GM21529 (cell line): ENCODE measurements at regions not wholly inside any gene's neighbourhood (a gene's known extent, or its start where the extent isn't known, plus 50 kb on each side); places are given as distances from the start of the nearest gene placed in this dataset.

Experiments
- ATAC-seq: cut with Tn5 transposase; IDR thresholded peaks from one replicate; pipeline ENCODE4 v1.9.1; 2021; ENCODE audit not compliant: unreplicated experiment

DNA sequence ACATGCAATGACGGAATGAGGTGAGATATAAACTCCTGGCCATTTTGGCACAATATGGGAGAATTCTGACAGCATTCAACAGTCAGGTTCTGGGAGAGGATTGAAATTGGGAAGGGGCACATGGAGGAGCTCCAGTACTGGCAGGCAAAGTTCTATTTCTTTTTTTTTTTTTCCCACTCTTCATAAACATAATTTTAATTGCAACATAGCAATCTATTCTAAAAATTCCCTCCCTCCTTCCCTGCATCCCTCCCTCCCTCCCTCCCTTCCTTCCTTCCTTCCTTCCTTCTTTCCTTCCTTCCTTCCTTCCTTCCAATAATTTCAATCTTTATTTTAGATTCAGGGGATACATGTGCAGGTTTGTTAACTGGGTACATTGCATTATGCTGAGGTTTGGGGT lies 93.2 kb downstream of the PTCSC3 start:
- no peak for ATAC-seq

DNA sequence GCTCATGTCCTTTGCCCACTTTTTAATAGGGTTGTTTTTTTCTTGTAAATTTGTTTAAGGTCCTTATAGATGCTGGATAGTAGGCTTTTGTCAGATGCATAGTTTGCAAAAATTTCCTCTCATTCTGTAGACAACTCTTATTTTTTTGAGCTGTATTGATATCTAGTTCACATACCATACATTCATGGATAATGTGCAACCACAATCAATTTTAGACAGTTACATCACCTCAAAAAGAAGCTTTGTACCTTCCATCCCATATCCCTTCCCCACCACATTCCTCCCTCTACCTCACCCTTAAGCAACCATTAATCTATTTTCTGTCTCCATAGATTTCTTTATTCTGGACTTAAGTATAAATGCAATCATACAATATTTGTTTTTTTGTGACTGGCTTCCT lies 98.4 kb downstream of the PTCSC3 start:
- ATAC-seq: no peak

DNA sequence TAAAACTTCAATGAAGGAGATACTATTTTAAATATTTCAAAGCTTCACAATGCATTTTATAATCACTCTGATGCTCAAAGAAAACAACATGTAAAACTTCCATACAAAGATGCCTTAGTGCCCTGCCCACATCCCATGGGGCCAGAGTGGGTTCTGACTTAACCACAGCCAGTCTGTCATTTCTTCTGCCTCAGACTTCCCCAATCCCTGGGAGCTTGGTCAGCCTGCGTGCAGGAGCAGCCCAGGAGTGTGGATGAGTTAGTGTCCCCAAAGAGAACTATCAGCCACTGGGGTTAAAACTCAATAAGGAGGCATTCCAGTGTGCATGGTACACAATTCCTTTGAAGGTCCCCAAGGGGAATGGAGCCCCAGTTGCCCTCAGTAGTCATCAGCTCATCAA lies 100.3 kb downstream of the PTCSC3 start:
- ATAC-seq: no peak

DNA sequence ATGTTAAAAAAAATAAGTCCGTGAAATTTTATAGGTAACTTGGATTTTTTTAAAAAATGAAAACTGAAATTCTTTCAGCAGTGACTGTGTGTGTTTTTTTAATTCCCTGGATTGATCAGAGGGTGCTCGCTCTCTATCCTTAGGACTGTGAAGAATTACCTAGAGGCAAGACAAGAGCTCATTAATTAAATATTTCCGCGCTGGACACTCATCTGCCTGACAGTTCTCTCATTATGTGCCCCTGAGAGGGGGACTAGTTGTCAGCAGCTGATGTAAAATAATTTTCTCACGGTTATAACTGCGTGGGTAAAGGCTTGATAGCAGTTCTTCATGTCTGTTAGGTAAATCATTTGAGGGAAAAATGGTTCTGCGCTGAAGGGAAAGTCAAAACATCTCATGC lies 101.3 kb downstream of the PTCSC3 start:
- ATAC-seq: no peak

DNA sequence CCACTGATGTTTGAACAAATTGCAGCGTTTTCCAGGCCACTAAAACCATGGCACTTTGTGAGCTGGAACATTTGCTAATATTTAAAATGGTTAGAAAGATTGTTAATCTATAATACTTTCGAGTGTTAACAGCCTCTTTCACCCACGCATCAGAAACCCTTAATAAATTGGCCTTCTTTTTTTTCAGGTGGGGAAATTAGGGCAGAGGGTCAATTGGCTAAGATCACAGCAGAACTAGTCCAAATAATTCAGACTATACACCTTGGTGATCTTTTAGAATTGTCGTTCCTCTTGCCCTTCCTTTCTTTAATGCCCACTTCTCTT lies 105.8 kb downstream of the PTCSC3 start:
- ATAC-seq: no peak

DNA sequence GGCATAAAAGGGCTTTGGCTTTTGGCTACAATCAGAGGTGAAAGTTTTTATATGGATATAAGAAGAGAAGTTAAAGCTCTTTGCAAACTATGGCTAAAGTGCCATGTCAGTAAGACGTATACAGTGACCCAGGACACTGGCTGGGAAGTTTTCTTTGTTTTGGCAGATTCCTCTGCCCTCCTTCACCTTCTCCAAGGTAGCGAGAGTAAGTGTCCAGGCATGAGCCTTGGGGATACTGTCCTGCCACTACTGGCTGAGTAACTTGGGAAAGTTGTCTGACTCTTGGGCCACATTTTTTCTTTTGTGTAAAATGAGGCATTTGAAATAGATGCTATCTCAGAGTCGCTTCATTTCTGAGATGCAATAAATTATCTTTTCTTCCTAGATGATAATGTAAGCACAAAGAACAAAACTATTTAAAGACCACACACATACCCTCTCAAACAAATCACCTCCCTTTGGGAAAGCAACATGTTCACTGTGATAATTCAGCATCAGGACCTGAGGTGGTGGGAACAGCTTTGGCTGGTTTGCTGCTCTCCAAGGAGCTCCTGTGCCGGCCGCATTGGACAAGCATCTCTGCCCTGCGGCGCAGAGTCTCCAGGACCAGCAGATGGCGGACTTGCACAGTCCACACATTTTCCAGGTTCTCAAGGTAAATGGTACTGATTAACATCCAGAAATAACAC lies 106.3 kb downstream of the PTCSC3 start:
- no peak for ATAC-seq

DNA sequence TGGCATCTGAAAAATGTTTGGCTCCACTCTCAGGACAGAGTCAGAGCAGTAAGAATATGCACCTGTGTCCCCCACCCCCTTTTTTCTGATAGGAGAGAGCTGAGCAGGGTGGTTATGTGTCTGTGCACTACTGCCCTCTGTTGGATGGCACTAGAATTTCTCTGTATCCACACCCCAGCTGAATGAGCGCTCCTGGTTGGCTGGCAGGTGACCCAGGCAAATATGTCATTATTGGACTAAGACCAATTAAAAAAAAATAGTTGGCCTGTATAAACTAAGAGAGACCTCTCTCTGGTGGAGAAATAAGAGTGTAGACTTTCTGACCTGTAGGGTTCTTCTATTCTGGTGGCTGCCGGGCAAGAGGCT lies 107.0 kb downstream of the PTCSC3 start:
- peak; percentile 55 for ATAC-seq

DNA sequence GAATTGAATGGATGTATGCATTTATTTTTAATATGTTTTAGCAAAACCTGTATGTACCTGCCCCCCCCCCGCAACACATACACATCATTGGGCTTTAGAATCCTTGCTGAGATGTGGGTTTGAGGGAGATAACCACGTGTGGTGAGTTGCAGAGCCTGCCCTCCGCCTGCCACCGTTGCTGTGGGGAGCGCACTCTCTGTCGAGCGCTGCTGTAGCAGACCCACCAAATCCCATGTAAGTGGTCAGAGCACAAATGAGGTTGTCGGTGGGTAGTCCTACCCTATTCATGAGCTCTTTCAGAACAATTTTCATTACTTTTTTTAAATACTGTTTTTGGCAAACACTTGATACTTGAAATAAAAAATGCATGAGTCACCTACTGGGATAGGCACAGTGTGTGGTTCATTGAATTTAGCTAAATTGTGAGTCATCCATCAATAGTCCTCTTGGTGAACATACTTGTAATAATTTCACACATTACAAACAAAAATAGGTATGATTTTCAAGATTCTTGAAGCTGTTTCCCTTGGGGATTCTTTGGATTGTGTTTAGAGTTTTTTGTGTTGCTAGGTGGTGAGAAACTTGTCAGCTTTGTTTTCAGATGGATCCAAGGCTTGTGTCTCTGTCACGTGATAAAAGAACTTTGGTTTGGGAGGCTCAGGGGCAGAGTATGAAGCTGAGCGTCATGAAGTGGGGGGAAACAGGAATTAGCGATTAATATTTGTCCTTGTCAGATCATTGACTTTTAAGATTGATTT lies 107.6 kb downstream of the PTCSC3 start:
- ATAC-seq: no peak

DNA sequence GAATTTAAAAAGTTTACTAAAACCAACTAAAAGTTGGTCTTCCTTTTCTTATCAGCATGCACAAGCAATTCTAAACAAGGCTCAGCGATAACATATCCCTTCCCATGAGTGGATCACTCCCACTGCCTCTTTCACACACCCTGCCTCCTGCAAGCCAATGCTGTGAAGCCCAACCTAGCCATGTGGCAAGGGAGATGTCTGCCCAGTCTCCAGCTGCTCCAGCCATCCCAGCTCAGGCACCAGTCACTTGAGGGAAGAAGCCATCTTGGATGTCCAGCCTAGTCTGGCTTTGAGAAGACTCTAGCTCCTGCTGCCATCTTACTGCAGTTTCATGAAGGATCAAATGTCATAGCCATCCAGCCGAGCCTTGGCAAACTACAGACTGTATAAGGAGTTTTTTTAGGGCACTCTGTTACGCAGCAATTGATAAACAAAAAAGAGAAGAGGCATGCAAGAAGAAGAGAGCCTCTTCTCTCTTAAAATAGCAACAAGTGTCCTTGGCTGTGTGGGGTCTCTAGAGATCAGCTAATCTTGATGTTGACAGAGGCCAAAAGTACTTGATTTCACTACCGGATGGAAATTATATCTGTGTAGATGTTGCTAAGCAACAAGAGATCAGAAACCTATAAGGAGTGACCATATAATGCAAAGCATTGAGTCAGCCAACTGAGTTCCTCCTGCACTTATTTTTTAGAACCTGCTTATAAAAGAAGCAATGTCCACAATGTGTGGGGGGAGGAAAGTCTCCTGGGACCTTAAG lies 108.9 kb downstream of the PTCSC3 start:
- peak; percentile 50 for ATAC-seq

DNA sequence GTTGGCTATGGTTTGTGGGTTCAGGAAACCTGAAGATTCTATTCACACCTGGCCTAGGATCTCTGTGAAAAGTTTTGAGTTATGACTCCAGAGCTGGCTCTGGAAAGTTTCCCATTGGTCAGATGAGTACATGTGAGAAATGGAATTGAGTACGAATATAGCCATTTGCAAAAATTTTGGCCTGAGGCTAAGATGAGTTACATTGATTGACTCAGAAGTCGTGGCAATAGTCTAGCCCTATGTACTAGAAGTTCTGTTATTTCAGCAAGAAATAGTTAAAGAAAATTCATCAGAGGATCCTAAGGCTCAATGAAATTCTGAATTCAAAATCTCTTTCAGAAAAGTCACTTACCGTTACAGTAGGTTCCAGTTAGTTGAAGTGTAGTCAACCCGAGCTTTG lies 109.9 kb downstream of the PTCSC3 start:
- no peak for ATAC-seq

DNA sequence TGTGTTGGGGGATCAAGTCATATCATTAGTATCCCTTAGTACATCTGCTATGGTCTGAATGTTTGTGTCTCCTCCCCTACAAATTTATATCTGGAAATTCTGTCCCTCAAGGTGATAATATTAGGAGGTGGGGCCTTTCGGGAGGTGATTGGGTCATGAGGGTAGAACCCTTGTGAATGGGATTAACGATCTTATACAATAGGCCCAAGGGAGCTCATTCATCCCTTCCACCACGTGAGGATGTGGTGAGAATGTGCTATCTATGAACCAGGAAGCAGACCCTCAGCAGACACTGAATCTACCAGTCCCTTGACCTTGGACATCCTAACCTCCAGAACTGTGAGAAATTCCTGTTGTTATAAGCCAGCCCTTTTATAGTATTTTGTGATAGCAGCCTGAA lies 110.7 kb downstream of the PTCSC3 start:
- ATAC-seq: no peak

DNA sequence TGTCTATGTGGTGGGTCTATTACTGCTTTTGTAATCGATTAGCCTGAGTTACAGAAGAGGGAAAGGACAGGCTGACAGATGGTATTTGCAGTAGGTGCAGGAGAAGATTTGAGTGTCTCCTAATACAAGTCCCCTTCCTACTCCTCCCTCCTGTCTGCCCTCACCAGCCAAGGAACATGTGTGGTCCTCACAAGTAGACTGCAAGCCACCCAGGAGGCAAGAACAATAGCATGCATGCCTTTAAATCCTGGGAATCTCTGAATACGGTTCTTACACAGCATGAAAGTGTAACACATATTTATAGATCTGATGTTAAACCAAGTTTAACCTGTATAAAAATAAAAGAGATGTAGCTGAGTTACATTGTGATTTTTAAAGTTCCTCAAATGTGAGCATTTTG lies 117.0 kb downstream of the PTCSC3 start:
- ATAC-seq: no peak

DNA sequence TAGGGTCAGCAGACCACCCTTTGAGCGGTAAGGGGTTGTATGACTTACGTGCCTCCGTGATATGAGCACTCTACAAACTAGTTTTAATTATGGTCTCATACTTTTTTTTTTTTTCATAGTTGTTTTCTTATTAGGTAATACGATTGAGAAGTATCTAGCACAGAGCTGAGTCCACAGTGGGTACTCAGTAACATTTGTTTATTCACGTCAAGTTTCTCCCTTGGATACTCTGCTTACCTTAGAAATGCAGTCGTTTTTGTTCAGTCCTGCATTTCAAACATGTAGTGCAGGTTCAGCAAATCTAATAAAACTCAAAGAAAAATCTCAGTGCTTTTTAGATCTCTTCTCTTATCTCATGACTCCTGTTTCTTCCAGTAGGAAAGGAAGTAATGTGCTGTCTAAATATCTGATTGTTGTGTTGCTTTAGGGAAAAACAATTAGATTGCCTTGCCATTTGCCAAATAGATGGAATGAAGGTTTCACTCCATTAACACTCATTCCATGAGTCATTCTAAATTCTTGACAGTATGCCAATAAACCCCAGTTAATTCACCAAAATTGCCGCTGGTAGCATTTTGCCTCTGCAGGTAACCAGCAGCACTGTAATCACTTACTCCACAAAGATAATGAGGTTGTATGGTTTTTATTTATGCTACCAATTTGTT lies 118.9 kb downstream of the PTCSC3 start:
- ATAC-seq: no peak

DNA sequence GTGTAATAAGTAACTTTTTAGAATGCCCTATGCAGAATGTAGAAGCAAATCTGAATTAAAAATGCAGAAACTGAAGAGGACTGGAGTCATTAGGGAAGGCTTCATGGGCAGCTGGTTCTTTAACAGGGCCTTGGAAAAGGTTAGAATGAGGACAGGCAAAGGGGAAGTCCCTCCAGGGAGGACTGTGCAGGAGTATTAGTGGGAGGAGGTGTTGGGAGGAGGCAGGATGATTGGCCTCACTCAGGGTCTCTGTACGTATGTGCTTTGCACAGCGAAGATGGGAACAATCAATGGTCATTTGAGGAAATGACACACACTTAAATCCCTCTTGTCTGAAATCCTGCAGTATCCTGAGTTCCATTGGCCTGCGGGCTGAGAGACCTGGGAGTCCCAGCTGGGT lies 119.7 kb downstream of the PTCSC3 start:
- no peak for ATAC-seq

DNA sequence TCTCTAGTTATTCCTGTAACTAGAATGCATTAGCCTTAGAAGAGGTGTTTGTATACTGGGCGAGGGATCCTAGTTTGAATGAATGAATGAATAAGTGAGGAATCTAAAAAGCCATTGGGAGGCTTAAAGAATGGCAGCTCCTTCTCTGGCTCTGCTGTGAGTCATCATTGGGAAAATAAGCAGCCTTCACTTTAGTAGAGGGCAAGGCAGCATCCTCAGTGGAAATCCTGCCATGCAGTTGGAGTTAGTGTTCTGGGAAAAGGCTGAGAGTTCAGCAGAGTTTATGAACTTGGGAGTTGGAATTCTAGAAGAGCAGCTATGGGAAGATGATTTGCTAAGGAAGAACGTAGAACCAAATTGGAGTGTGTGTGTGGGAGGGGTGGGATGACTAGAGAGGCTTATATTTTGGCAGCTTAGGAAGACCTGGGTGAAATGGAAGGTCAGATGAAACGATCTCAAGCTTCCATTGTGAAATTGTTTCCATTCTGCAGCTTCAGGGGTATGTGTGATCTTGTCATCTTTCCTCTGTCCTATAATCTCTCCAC lies 120.8 kb downstream of the PTCSC3 start:
- ATAC-seq: no peak

DNA sequence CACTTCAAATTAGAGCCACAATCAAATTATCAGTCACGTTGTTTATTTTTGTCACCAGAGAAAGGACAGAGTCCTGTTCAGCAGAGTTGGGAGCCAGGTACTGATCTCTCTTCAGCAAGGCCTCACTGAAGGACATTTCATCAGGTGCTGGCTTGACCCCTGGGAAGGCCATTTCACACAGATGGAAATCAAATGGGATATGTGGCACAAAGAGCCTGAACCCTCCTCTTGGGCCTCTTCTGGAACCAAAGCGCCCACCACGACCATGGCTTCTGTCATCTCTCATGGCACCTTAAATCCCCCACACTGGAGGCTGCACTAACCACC lies 121.5 kb downstream of the PTCSC3 start:
- no peak for ATAC-seq

DNA sequence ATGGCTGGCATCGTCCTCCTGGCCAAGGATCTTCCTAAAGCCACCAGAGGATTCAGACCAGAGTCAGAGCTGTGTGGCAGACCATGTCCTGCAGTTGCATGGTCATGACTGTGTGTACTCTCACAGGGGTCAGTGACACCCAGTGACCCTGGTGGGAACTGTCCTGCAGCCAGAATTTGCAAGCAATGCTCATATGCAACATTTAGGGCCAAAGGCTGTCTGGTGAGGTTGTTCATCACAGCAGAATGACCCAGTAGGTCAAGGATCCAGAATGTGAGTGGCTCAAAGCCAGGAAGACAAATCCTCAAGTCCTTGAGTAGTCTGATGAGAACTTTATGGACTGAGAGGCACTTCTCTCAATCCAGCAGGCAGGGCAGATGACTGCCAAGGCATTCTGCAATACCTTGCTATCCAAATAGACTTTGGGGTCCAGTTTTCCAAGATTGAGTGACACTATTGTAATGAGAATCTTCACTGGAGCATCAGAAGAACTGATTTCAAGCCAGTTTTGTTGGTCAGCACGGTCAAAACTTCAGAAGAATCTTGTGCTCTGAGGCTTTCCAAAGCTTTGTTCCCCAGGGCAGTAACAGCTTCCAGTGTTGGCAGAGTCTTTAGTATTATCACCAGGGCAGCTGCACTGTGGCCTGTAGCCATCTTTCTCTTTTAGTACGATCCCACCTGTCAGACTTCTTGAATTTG lies 122.0 kb downstream of the PTCSC3 start:
- ATAC-seq: no peak

DNA sequence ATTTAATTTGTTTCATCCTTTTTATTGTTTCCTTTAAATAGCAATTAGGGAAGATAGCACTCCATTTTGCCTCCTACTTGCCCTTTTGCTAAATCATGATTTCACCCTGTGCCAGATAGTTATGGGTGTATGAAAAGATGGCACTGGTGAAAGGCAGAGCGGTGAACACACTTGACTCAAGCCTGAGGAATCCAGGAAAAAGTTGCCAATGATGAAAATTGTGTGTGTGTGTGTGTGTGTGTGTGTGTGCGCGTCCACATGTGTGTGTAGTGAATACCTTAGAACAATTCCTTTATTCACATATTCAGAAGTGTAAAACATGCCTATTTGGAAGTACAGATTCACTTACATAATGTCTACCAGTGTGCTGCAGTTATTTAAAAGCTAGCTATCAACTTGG lies 123.8 kb downstream of the PTCSC3 start:
- ATAC-seq: no peak

DNA sequence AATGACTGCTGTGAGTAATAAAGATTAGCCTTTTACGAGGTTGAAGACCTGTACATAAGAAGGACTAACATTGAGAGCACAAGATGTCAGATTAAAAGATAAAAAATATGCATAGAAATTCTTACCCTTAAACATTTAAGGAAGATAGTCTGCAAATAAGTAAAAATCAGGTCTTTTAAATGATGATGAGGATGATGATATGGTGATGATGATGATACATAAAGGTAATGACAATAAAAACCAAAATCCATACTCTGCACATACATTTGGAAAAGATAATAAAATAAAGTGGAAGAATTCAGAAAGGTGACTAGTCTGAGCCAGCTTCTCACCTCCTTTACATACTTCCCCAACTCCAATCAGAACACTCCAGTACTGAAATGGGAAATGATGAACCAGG lies 124.5 kb downstream of the PTCSC3 start:
- no peak for ATAC-seq

DNA sequence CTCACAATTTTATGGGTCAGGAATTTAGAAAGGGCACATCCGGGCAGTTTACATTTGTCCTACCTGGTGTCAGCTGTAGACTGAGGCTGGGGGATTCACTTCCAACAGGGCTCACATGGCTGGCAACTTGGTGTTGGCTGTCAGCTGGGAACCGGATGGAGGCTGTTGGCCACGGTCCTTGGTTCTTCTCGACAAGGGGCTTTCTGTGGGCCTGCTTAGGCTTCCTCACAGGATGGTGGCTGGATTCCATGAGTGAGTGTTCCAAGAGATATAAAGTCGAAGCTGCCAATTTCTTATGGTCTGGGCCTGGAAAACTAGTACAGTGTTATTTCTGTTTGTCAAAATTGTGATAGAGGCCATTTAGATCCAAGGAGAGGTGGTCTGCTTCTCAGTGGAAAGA lies 127.9 kb downstream of the PTCSC3 start:
- no peak for ATAC-seq

DNA sequence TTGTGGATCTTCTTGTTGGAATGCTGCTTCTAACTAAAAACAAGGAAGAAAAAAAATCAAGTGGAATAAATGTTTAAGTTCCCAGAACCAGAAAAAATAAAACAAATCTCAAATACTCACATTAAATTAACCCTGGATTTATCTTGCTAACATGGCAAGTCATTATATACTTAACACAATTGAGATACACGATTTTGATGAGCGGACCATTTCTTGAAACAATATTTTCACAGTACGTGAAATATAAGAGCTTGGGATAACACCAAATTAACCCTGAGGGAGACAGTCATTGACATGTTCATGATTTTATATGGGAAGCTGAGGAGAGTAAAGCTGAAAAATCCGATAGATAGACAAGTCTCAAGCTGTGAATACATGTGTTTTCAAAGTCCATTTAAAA lies 128.6 kb downstream of the PTCSC3 start:
- ATAC-seq: no peak
